Esophagus squamous epithelium (tissue), 4 donors: ENCODE measurements at regions not wholly inside any gene's neighbourhood (a gene's known extent, or its start where the extent isn't known, plus 50 kb on each side); places are given as distances from the start of the nearest gene placed in this dataset.

ENCODE experiments used
- CTCF ChIP-seq, 6 experiments: fragments of 450-650 bp in 4 of 6; fragments of 200-600 bp in 2 of 6; sonication (generic) in 2 of 6; IDR thresholded peaks; one replicate each; pipeline ENCODE4 v1.5.1; 2016 to 2019; ENCODE audit warnings: antibody characterized with exemption in 6 of 6, mild to moderate bottlenecking in 4 of 6, moderate library complexity in 4 of 6
- POLR2A ChIP-seq, 4 donors: fragments of 450-650 bp; IDR thresholded peaks; one replicate each; pipeline ENCODE4 v1.6.1; 2017; ENCODE audit warnings: antibody characterized with exemption in 4 of 4, mild to moderate bottlenecking in 4 of 4, moderate library complexity in 3 of 4

DNA sequence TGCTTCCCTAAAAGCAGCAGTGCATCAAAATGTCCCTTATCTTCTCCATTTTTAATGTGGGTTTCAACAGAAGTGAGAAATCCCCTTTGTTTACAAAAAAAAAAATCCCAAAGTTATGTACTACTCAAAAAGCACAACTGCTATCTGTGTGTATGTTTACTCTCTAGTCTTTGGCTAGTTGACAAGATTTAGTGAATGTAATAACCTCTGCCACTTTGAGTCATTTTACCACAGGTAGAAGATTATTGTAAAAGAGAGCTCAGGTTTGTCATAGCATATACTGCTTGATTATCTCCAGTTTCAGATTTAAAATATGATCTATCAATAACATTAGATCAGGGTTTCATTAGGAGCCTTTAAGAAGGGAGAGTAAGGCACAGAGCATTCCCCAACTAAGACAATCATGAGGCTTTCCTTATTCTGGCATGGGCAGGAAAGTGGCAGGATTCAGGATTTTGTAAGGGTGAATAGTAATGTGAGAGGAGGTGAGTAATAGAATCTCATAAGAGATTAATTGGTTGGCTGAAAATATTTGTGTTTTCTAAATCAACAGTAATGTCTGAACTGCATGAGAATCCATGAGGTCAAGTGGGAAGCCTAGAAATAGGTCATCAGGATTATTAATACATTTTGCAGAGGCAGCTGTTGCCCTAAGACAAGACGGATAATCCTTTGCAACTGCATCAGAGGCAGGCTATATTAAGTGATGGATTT lies 1780.3 kb upstream of the LRRTM1 start:
- TF ChIP-seq CTCF (IDR thresholded peaks at IDR 0.05) = no peak
- no peak for TF ChIP-seq POLR2A (IDR thresholded peaks at IDR 0.05)
